Neural cell (in vitro differentiated cells): ENCODE measurements at regions not wholly inside any gene's neighbourhood (a gene's known extent, or its start where the extent isn't known, plus 50 kb on each side); places are given as distances from the start of the nearest gene placed in this dataset.

ENCODE experiments used
- H2AFZ ChIP-seq: fragments of 200-600, 300-800 bp; sonication (generic), shearing (Covaris generic); 2 replicates; pipeline ENCODE4 v1.6.0; 2014; ENCODE audit warnings: low read depth, mild to moderate bottlenecking, antibody characterized with exemption, low read length, moderate library complexity
- H3F3A ChIP-seq: fragments of 200-600 bp; shearing (Covaris generic); 2 replicates; pipeline ENCODE4 v1.6.1; 2016; ENCODE audit warnings: mild to moderate bottlenecking, moderate library complexity, mixed read lengths, antibody characterized with exemption, low read length; ENCODE audit not compliant: insufficient read depth, poor library complexity, severe bottlenecking
- H3K27ac ChIP-seq: fragments of 200-600, 300-800 bp; sonication (generic), shearing (Covaris generic); 2 replicates; pipeline ENCODE4 v1.5.1; 2014; ENCODE audit warnings: mild to moderate bottlenecking, low read length, moderate library complexity
- H3K27me3 ChIP-seq: fragments of 300-800, 200-600 bp; sonication (generic), shearing (Covaris generic); 2 replicates; pipeline ENCODE4 v1.6.0; 2014; ENCODE audit warnings: mild to moderate bottlenecking, low read depth, low read length, moderate library complexity; ENCODE audit not compliant: insufficient read depth
- H3K36me3 ChIP-seq: fragments of 300-800, 200-600 bp; sonication (generic), shearing (Covaris generic); 2 replicates; pipeline ENCODE4 v1.5.1; 2014; ENCODE audit warnings: mild to moderate bottlenecking, antibody characterized with exemption, low read length, moderate library complexity; ENCODE audit not compliant: insufficient read depth
- H3K4me2 ChIP-seq: fragments of 300-800, 200-600 bp; sonication (generic), shearing (Covaris generic); 2 replicates; pipeline ENCODE4 v1.6.0; 2014; ENCODE audit warnings: mild to moderate bottlenecking, low read length
- H3K4me3 ChIP-seq: fragments of 300-800, 200-600 bp; sonication (generic), shearing (Covaris generic); 2 replicates; pipeline ENCODE4 v1.5.1; 2014; ENCODE audit warnings: mild to moderate bottlenecking, low read length, moderate library complexity
- H3K79me2 ChIP-seq: fragments of 200-600 bp; shearing (Covaris generic); replicated peaks from 2 replicates; pipeline ENCODE4 v1.6.0; 2014; ENCODE audit warnings: mild to moderate bottlenecking, low read length, moderate library complexity; ENCODE audit not compliant: insufficient read depth
- H3K9ac ChIP-seq: fragments of 300-800, 200-600 bp; sonication (generic), shearing (Covaris generic); 2 replicates; pipeline ENCODE4 v1.6.1; 2016; ENCODE audit warnings: mild to moderate bottlenecking, low read length, mixed read lengths
- H3K9me2 ChIP-seq: fragments of 200-600 bp; shearing (Covaris generic); 2 replicates; pipeline ENCODE4 v1.6.1; 2016; ENCODE audit warnings: mild to moderate bottlenecking, low read length, mixed read lengths; ENCODE audit not compliant: insufficient read depth
- H3K9me3 ChIP-seq: fragments of 200-600, 300-800 bp; sonication (generic), shearing (Covaris generic); 2 replicates; pipeline ENCODE4 v1.6.1; 2016; ENCODE audit warnings: mild to moderate bottlenecking, mixed run types, low read length, moderate library complexity, mixed read lengths
- H4K20me1 ChIP-seq: fragments of 200-600 bp; shearing (Covaris generic); 2 replicates; pipeline ENCODE4 v1.6.1; 2016; ENCODE audit warnings: mild to moderate bottlenecking, mixed run types; ENCODE audit not compliant: insufficient read depth
- CTCF ChIP-seq: fragments of 450-650 bp; IDR thresholded peaks from 2 replicates; pipeline ENCODE4 v1.5.1; 2014; ENCODE audit warnings: antibody characterized with exemption, mild to moderate bottlenecking, moderate library complexity; ENCODE audit not compliant: poor library complexity, severe bottlenecking
- EP300 ChIP-seq: fragments of 450-650 bp; conservative IDR thresholded peaks from 2 replicates; pipeline ENCODE4 v1.6.1; 2014; ENCODE audit warnings: antibody characterized with exemption, mild to moderate bottlenecking, moderate library complexity; ENCODE audit not compliant: poor library complexity, severe bottlenecking
- EZH2 ChIP-seq: fragments of 200-600, 300-800 bp; shearing (Covaris generic), sonication (generic); IDR thresholded peaks from 2 replicates; pipeline ENCODE4 v1.6.1; 2014; ENCODE audit warnings: antibody characterized with exemption, low read length, borderline replicate concordance, mild to moderate bottlenecking; ENCODE audit not compliant: insufficient read depth, poor library complexity, severe bottlenecking
- MXI1 ChIP-seq: fragments of 450-650 bp; conservative IDR thresholded peaks from 2 replicates; pipeline ENCODE4 v1.6.1; 2014; ENCODE audit warnings: antibody characterized with exemption, mild to moderate bottlenecking; ENCODE audit not compliant: poor library complexity, severe bottlenecking
- POLR2AphosphoS5 ChIP-seq: IDR thresholded peaks from 2 replicates; pipeline ENCODE4 v1.6.1; 2012
- RAD21 ChIP-seq: fragments of 450-650 bp; conservative IDR thresholded peaks from 2 replicates; pipeline ENCODE4 v1.6.1; 2014; ENCODE audit warnings: antibody characterized with exemption, mild to moderate bottlenecking, moderate library complexity
- REST ChIP-seq: IDR thresholded peaks from 2 replicates; pipeline ENCODE4 v1.6.1; 2012; ENCODE audit warnings: borderline replicate concordance
- SMC3 ChIP-seq: fragments of 450-650 bp; conservative IDR thresholded peaks from 2 replicates; pipeline ENCODE4 v1.6.1; 2014; ENCODE audit warnings: antibody characterized with exemption, mild to moderate bottlenecking, moderate library complexity; ENCODE audit not compliant: poor library complexity
- TAF1 ChIP-seq: IDR thresholded peaks from 2 replicates; pipeline ENCODE4 v1.6.1; 2012; ENCODE audit warnings: low read depth

- Histone ChIP-seq H3K36me3 (no peaks in the 10 kb centered on the region), H3K27me3 (no peaks in the 10 kb centered on the region), H3K4me2 (no peak overlapping the region), H3K27ac (no peak overlapping the region), H3K4me3 (no peak overlapping the region), H3F3A (no peaks in the 10 kb centered on the region), H3K9me2 (no peaks in the 10 kb centered on the region), H3K79me2 (no peaks in the 10 kb centered on the region), H3K9me3 (no peaks in the 10 kb centered on the region), H2AFZ (no peak overlapping the region), H4K20me1 (no peaks in the 10 kb centered on the region), H3K9ac (no peak overlapping the region)
- no peak for TF ChIP-seq REST
- TF ChIP-seq RAD21: no peak
- no peak for TF ChIP-seq TAF1
Measured at GRCh38 chr9:108109927-108110690, 620.5 kb upstream of the KLF4 start.

- no peaks in the 10 kb centered on the region for H4K20me1 ChIP-seq
- no peaks in the 10 kb centered on the region for H3K79me2 ChIP-seq
- H3K9me3 ChIP-seq: no peaks in the 10 kb centered on the region
- no peak overlapping the region for H3K9ac ChIP-seq
- H3K27me3 ChIP-seq: no peaks in the 10 kb centered on the region
- TF ChIP-seq MXI1 (no peak), POLR2AphosphoS5 (no peak), EZH2 (no peak), REST (no peak), SMC3 (no peak), RAD21 (no peak), TAF1 (no peak), EP300 (no peak), CTCF (no peak)
- H3F3A ChIP-seq: no peaks in the 10 kb centered on the region
- H3K4me3 ChIP-seq: no peak overlapping the region
- H3K36me3 ChIP-seq: no peaks in the 10 kb centered on the region
- H3K9me2 ChIP-seq: no peaks in the 10 kb centered on the region
- no peak overlapping the region for H3K27ac ChIP-seq
- H2AFZ ChIP-seq: no peak overlapping the region
- no peak overlapping the region for H3K4me2 ChIP-seq
Measured at GRCh38 chr9:108108852-108109448, 619.4 kb upstream of the KLF4 start.
